RWPE1 (cell line): ENCODE measurements at regions not wholly inside any gene's neighbourhood (a gene's known extent, or its start where the extent isn't known, plus 50 kb on each side); places are given as distances from the start of the nearest gene placed in this dataset.

ENCODE experiments used
- CTCF ChIA-PET: fragments of 350-600 bp; sonication (Branson Sonifier 250); formaldehyde crosslinking; extraction: SDS; loops from one replicate; lab custom pipeline; 2021; lab: Yijun Ruan, JAX
- POLR2A ChIA-PET: fragments of 400-600 bp; formaldehyde crosslinking; extraction: SDS; loops from one replicate; lab custom pipeline; 2020; ENCODE audit warnings: antibody characterized with exemption; ENCODE audit not compliant: low non-redundant PET; lab: Yijun Ruan, JAX
- DNase-seq: peaks from one replicate; pipeline ENCODE4 v3.0.0; 2012; ENCODE audit warnings: low spot score
- H3K27ac ChIP-seq: fragments of 450-650 bp; 2 replicates; pipeline ENCODE4 v1.5.1; 2017
- TF ChIP-seq, protein P1 (sequence below): fragments of 450-650 bp; conservative IDR thresholded peaks from 2 replicates; pipeline ENCODE4 v1.5.1; 2017; ENCODE audit warnings: low read depth, mild to moderate bottlenecking

DNA sequence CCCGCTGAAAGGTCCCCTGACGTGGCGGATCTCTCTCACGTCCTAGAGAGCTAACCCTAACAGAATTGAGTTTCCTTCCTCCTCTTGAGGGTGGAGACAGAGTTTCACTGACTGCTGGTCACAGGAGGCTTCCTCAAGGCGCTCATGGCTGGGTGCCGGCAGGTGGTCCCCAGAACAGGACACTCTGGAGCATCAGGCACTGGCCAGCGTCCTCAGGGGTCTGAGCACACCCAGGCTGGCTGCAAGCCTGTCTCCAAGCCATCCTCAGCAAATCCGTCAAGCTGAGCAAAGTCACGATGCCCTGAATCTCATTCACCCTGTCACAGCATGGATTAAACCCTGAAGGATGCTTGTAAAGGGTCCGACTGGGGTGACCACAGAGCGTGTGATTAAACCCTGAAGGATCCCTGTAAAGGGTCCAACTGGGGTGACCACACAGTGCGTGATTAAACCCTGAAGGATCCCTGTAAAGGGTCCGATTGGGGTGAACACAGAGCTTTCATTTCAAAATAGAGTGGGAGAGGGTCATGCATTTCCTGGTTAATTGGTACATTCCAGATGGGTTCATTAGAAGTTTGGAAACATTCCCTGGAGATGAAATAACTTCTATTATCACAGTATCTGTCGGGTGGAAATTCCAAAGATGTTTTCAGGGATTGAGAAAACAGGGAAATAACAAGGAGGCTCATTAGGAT is 473.0 kb downstream of the BRD1 start:
- POLR2A ChIA-PET, result no interaction called here
- H3K27ac ChIP-seq, result no peak overlapping the region
- TF ChIP-seq, protein P1, sequence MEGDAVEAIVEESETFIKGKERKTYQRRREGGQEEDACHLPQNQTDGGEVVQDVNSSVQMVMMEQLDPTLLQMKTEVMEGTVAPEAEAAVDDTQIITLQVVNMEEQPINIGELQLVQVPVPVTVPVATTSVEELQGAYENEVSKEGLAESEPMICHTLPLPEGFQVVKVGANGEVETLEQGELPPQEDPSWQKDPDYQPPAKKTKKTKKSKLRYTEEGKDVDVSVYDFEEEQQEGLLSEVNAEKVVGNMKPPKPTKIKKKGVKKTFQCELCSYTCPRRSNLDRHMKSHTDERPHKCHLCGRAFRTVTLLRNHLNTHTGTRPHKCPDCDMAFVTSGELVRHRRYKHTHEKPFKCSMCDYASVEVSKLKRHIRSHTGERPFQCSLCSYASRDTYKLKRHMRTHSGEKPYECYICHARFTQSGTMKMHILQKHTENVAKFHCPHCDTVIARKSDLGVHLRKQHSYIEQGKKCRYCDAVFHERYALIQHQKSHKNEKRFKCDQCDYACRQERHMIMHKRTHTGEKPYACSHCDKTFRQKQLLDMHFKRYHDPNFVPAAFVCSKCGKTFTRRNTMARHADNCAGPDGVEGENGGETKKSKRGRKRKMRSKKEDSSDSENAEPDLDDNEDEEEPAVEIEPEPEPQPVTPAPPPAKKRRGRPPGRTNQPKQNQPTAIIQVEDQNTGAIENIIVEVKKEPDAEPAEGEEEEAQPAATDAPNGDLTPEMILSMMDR, result no peak
- CTCF ChIA-PET, result no interaction called here
- no peak for DNase-seq

- POLR2A ChIA-PET, result no interaction called here
Measured at GRCh38 chr22:49353235-49353634, 474.4 kb downstream of the BRD1 start.

GRCh38 chr22:49352361-49353169 is 475.1 kb downstream of the BRD1 start:
- CTCF ChIA-PET, result no interaction called here
- POLR2A ChIA-PET, result no interaction called here
- TF ChIP-seq, protein P1, result no peak
- no peak for DNase-seq
- H3K27ac ChIP-seq, result no peak overlapping the region

More at GRCh38 chr22:49353235-49353634, 474.4 kb downstream of the BRD1 start:
- H3K27ac ChIP-seq, result no peak overlapping the region
- DNase-seq, result no peak
- TF ChIP-seq, protein P1, result no peak
- CTCF ChIA-PET, result no interaction called here

GRCh38 chr22:49351761-49352227 is 475.9 kb downstream of the BRD1 start:
- POLR2A ChIA-PET, result no interaction called here
- CTCF ChIA-PET, result no interaction called here
- DNase-seq, result no peak
- TF ChIP-seq, protein P1, result no peak
- no peak overlapping the region for H3K27ac ChIP-seq

DNA sequence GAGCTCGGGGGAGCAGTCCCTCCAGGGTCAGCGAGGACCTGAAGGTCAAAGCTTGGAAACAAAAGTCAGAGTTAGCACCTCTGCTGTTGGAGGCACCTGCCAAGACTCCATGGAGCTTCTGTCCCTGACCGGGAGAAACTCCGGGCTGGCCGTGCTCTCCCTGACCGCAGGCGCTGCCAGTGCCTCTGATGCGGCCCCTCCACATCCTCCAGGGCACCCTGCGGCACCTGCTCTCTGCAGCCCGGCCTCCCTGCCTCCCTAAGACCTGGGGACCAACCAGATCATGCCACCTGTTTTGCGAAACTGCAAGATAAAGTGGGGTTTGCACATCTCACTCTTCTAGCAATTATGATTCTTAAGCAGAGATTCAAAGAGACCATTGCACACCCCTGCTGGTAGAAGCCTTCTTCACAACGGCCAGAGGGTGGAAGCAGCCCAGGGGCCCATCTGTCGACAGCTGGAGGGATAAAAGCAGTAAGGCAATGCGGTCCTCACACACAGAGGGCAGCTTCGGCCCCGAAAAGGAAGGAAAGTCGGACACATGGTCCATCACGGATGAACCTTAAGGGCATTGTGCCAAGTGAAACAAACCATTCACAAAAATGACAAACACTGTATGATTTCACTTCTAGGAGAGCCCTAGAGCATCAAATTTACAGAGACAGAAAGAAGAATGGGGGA is 477.1 kb downstream of the BRD1 start:
- TF ChIP-seq, protein P1, result no peak
- ChIA-PET CTCF (no interaction called here), POLR2A (no interaction called here)
- DNase-seq, result no peak
- no peak overlapping the region for H3K27ac ChIP-seq

DNA sequence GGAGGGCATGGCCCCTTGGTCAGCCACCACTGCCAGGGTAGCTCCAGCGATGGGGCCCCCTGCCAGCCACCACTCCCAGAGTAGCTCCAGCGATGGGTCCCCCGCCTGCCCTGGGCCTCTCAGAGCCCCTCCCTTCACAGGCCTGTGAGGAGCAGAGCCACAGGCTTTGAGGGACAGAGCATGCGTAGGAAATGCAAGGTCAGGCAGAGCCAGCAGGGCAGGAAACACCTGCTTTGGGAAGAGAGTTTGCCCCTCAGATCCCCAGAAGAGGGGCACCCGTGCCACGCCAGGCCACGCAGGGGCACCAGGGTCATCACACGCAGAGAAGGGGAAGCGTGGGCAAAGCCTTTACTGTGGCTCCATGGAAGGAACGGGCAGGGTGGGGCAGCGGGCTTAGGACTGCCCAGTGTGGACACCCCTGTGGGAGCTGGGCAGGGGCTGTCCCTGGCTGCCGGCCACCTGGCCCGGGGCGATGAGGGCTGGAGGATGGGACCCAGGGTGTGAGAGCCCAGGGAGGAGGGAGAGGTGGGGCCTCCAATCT is 477.8 kb downstream of the BRD1 start:
- no peak overlapping the region for H3K27ac ChIP-seq
- no peak for DNase-seq
- ChIA-PET CTCF (no interaction called here), POLR2A (no interaction called here)
- TF ChIP-seq, protein P1, result no peak
